ENCODE measurements at regions not wholly inside any gene's neighbourhood (a gene's known extent, or its start where the extent isn't known, plus 50 kb on each side); places are given as distances from the start of the nearest gene placed in this dataset.

DNA sequence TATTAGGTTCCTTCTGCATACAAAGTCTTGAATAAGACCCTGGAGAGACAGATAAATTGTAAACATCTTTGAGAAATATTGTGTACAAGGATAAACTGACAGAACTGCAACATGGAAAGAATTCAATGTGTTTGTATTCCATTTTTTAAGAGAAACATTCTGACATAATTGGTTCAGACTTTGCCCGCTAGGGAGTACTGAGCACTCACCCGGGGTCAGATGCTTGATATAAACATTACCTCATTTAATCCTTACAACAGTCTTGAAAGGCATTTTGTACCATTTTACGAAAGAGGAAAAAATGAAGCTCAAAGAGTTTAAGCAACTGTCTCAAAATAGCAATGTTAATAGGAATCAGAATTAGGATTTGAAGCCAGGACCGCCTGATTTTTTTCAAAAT is 416.7 kb upstream of the CRIM1 start:
- no peak for TF ChIP-seq CTCF (IDR thresholded peaks at IDR 0.05; ENCODE audit: unreplicated experiment in 3 of 3)
- Mint-ChIP-seq H3K4me3 (no peak overlapping the region), H3K36me3 (ENCODE audit: low read depth) (no peaks in the 10 kb centered on the region), H3K27ac (no peak overlapping the region), H3K27me3 (ENCODE audit: low read depth) (no peaks in the 10 kb centered on the region), H3K4me1 (no peaks in the 10 kb centered on the region), H3K9me3 (no peaks in the 10 kb centered on the region)

- no peak overlapping the region for H3K4me3 Mint-ChIP-seq
- peaks cover 4% of the 10 kb centered on the region for H3K27me3 Mint-ChIP-seq (ENCODE audit: low read depth)
- no peaks in the 10 kb centered on the region for H3K9me3 Mint-ChIP-seq
- H3K36me3 Mint-ChIP-seq (ENCODE audit: low read depth) = no peaks in the 10 kb centered on the region
- H3K27ac Mint-ChIP-seq = peak overlapping the region in 1 of 3 experiments; percentile 45
- H3K4me1 Mint-ChIP-seq = no peaks in the 10 kb centered on the region
- TF ChIP-seq CTCF (IDR thresholded peaks at IDR 0.05; ENCODE audit: unreplicated experiment in 3 of 3) = no peak
These were observed 422.5 kb upstream of the CRIM1 start for GRCh38 chr2:35933031-35933430.

DNA sequence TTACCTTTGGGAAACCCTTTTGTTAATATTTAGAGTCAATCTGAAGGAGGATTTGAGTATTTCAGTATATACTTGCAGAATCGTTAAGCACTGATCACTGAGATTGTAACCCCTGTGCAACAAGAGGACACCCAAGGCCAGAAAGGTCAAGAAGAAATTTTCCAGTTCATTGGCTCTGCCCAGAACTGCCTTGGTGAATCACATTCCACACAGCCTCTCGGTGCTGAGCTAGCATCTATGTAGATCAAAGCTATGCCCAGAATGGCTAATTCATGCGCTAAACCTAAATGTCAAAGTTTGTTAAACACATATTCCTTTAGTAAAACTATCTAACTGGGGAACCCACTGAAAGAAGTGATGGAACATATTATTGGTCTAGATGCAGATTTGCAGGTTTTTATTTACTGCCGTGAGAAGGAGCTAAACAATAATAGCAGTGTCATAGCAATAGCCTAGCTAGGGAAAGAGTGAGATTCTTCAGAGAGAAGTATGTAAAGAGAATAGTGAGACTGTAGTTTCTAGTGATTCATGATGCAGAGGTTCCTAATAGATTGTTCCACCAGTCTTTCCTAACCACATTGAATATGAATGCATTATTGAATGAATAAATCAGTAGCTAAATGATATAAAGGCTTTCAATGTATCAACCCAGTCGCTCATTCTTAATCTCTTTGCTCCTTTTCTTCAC is 423.2 kb upstream of the CRIM1 start:
- Mint-ChIP-seq H3K4me1 (no peaks in the 10 kb centered on the region), H3K36me3 (ENCODE audit: low read depth) (no peaks in the 10 kb centered on the region), H3K27ac (peak overlapping the region in 1 of 3 experiments; percentile 45), H3K4me3 (no peak overlapping the region), H3K27me3 (ENCODE audit: low read depth) (peaks cover 4% of the 10 kb centered on the region), H3K9me3 (no peaks in the 10 kb centered on the region)
- no peak for TF ChIP-seq CTCF (IDR thresholded peaks at IDR 0.05; ENCODE audit: unreplicated experiment in 3 of 3)

DNA sequence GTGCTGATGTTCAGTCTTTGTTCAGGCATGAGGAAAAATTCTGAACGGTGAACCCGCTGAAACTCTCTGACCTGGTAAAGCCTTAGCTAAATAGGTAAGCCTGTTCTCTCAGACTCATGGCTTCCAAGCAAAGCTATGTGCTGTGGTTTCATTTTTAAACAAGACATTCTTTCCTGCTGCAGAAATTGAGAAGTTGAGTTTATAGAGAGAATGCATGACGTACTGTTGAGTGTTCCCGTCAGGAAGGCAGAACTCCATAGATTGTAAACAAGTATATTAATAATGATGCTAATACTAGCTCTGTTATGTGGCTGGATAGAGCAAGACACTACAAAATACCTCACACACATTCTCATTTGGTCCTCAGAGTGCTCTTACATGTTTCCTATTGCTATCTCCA is 424.0 kb upstream of the CRIM1 start:
- no peak overlapping the region for H3K4me3 Mint-ChIP-seq
- no peaks in the 10 kb centered on the region for H3K36me3 Mint-ChIP-seq (ENCODE audit: low read depth)
- TF ChIP-seq CTCF (IDR thresholded peaks at IDR 0.05; ENCODE audit: unreplicated experiment in 3 of 3) = no peak
- H3K27ac Mint-ChIP-seq = peak overlapping the region in 1 of 3 experiments; percentile 45
- no peaks in the 10 kb centered on the region for H3K9me3 Mint-ChIP-seq
- H3K4me1 Mint-ChIP-seq = no peaks in the 10 kb centered on the region
- H3K27me3 Mint-ChIP-seq (ENCODE audit: low read depth) = peaks cover 4% of the 10 kb centered on the region

GRCh38 chr2:35931115-35931514 is 424.5 kb upstream of the CRIM1 start:
- H3K27ac Mint-ChIP-seq = no peak overlapping the region
- no peaks in the 10 kb centered on the region for H3K36me3 Mint-ChIP-seq (ENCODE audit: low read depth)
- H3K27me3 Mint-ChIP-seq (ENCODE audit: low read depth) = peaks cover 4% of the 10 kb centered on the region
- H3K4me3 Mint-ChIP-seq = no peak overlapping the region
- no peaks in the 10 kb centered on the region for H3K4me1 Mint-ChIP-seq
- H3K9me3 Mint-ChIP-seq = no peaks in the 10 kb centered on the region
- TF ChIP-seq CTCF (IDR thresholded peaks at IDR 0.05; ENCODE audit: unreplicated experiment in 3 of 3) = no peak

GRCh38 chr2:35929551-35929950 is 426.0 kb upstream of the CRIM1 start:
- Mint-ChIP-seq H3K27ac (no peak overlapping the region), H3K4me3 (no peak overlapping the region), H3K27me3 (ENCODE audit: low read depth) (peaks cover 4% of the 10 kb centered on the region), H3K4me1 (no peaks in the 10 kb centered on the region), H3K9me3 (no peaks in the 10 kb centered on the region), H3K36me3 (ENCODE audit: low read depth) (no peaks in the 10 kb centered on the region)
- no peak for TF ChIP-seq CTCF (IDR thresholded peaks at IDR 0.05; ENCODE audit: unreplicated experiment in 3 of 3)

Measured in nephron (organoid).